Fibroblast of mammary gland (primary cell): ENCODE measurements at regions not wholly inside any gene's neighbourhood (a gene's known extent, or its start where the extent isn't known, plus 50 kb on each side); places are given as distances from the start of the nearest gene placed in this dataset.

Experiments used
- DNase-seq: peaks from one replicate; pipeline ENCODE4 v3.0.0-alpha.2; 2010; ENCODE audit warnings: low read depth
- H3K4me3 ChIP-seq: 2 replicates; pipeline ENCODE4 v1.5.1; 2011; ENCODE audit warnings: low read depth, mild to moderate bottlenecking, low read length, moderate library complexity; ENCODE audit not compliant: control insufficient read depth
- CTCF ChIP-seq: conservative IDR thresholded peaks from 2 replicates; pipeline ENCODE4 v1.5.1; 2011; ENCODE audit warnings: low read depth, low read length, inconsistent platforms; ENCODE audit not compliant: control insufficient read depth, insufficient read depth

- no peak for DNase-seq
- no peak for TF ChIP-seq CTCF
- H3K4me3 ChIP-seq, result no peak overlapping the region
Measured at GRCh38 chr6:25127076-25127837, 151.9 kb upstream of the CARMIL1 start.

DNA sequence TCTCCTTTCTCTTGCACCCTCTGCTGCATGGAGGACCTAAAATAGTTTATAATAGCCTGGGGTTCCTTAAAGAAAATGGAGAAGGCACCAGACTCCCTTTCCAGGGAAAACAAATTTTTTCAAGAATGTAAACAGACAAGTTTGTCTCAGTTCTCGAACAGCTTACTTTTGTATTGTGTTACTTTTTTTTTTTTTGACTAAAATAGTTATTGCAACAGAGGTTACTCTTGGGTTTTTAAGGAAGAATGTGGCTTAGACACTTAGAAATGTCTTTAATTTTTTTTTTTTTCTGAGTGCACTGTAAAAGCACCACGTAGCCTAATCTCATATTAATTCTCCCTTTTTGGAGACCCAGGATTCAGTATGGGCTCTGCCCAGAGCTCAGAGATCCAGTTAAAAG, 148.7 kb upstream of the CARMIL1 start:
- DNase-seq, result no peak
- no peak for TF ChIP-seq CTCF
- no peak overlapping the region for H3K4me3 ChIP-seq

DNA sequence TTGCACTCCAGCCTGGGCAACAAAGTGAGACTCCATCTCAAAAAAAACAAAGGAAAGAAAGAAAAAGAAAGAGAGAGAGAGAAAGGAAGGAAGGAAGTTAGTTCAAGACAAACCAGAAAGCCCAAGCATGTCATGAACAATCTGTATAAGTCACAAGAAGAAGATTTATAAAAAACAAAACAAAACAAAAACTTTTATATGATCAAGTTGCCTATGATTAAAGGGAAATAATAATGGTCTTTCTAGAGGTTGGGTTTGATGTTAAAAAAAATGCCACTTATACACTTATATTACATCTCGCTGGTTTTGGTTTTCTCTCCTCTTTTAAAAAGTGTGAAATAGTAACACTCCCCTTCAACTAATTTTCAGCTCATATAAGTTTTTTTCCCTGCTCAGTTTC, 146.2 kb upstream of the CARMIL1 start:
- TF ChIP-seq CTCF, result no peak
- peak; percentile 20 for DNase-seq

DNA sequence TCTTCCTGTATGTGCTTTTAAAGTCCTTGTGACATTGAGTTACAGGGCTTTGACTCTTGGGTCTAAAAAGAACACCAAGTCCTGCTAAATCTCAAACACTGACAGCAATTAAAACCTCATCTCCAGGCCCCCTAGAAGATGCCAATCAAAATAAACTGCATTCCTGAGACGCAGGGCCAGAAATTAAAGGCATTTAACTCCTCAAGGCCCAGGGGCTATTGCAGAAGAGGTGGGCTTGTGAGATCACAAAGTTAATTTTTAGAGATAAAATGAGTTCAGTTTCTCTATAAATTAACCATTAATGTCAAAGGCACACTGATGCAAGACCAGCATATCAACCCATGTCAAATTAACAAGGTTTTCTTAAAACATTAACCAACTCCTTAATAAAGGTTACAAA, 145.6 kb upstream of the CARMIL1 start:
- DNase-seq, result no peak
- no peak for TF ChIP-seq CTCF
- H3K4me3 ChIP-seq, result no peak overlapping the region

More for the DNA sequence above, 146.2 kb upstream of the CARMIL1 start:
- no peak overlapping the region for H3K4me3 ChIP-seq

DNA sequence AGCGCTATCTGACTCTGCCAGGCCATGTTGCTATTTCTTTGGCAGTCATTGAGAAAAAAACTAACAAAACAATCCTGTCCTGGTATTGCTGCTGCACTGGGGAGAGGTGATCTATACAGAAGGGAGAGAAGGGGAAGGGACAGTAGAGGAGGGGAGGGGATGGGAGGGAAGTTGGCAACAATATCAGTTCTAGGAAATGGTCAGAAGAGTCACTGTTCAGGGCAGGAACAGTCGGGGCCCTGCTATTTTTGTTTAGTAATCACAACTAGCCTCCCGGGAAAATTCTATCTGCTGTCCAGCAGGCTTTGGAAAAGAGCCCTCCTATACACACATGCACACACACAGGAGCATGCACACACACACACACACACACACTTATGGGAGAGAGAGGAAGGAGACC, 142.3 kb upstream of the CARMIL1 start:
- H3K4me3 ChIP-seq, result peak overlapping the region; percentile 68
- no peak for TF ChIP-seq CTCF
- peak; percentile 51 for DNase-seq

GRCh38 chr6:25137480-25137879, 141.7 kb upstream of the CARMIL1 start:
- H3K4me3 ChIP-seq, result peak overlapping the region; percentile 68
- peak; percentile 39 for DNase-seq
- no peak for TF ChIP-seq CTCF

- H3K4me3 ChIP-seq, result peak overlapping the region; percentile 68
- TF ChIP-seq CTCF, result no peak
- DNase-seq, result no peak
Measured at GRCh38 chr6:25137916-25138232, 141.3 kb upstream of the CARMIL1 start.
